H9 (cell line): ENCODE measurements at regions not wholly inside any gene's neighbourhood (a gene's known extent, or its start where the extent isn't known, plus 50 kb on each side); places are given as distances from the start of the nearest gene placed in this dataset.

Experiments
- DNase-seq: peaks from one replicate; pipeline ENCODE4 v3.0.0-alpha.2; 2017
- H2AFZ ChIP-seq: one replicate; pipeline ENCODE4 v1.6.1; 2013; ENCODE audit warnings: mild to moderate bottlenecking, low read length, control low read depth, moderate library complexity
- H2AK5ac ChIP-seq: 2 replicates; pipeline ENCODE4 v1.6.1; 2013; ENCODE audit warnings: low read length, control low read depth, mixed read lengths; ENCODE audit not compliant: insufficient read length
- H2BK120ac ChIP-seq: one replicate; pipeline ENCODE4 v1.6.1; 2013; ENCODE audit warnings: low read depth, mild to moderate bottlenecking, low read length, control low read depth, inconsistent platforms; ENCODE audit not compliant: poor library complexity, severe bottlenecking
- H2BK12ac ChIP-seq: 2 replicates; pipeline ENCODE4 v1.6.1; 2013; ENCODE audit warnings: low read length, control low read depth, mixed read lengths, low read depth; ENCODE audit not compliant: insufficient read length
- H2BK15ac ChIP-seq: 2 replicates; pipeline ENCODE4 v1.6.1; 2013; ENCODE audit warnings: low read depth, low read length, control low read depth
- H2BK20ac ChIP-seq: one replicate; pipeline ENCODE4 v1.6.1; 2013; ENCODE audit warnings: low read depth, mild to moderate bottlenecking, low read length, control low read depth, inconsistent platforms; ENCODE audit not compliant: poor library complexity, severe bottlenecking
- H2BK5ac ChIP-seq: 2 replicates; pipeline ENCODE4 v1.6.1; 2013; ENCODE audit warnings: low read length, control low read depth, mixed read lengths; ENCODE audit not compliant: insufficient read length
- H3K14ac ChIP-seq: 2 replicates; pipeline ENCODE4 v1.6.1; 2013; ENCODE audit warnings: low read length, control low read depth; ENCODE audit not compliant: insufficient read depth
- H3K18ac ChIP-seq: 2 replicates; pipeline ENCODE4 v1.6.1; 2013; ENCODE audit warnings: low read depth, mild to moderate bottlenecking, mixed read lengths, low read length, control low read depth; ENCODE audit not compliant: insufficient read length
- H3K23ac ChIP-seq: 2 replicates; pipeline ENCODE4 v1.6.1; 2013; ENCODE audit warnings: low read length, control low read depth, mixed read lengths, low read depth; ENCODE audit not compliant: insufficient read length
- H3K23me2 ChIP-seq: 2 replicates; pipeline ENCODE4 v1.6.1; 2013; ENCODE audit warnings: low read depth, mild to moderate bottlenecking, mixed read lengths, low read length, control low read depth; ENCODE audit not compliant: insufficient read length, poor library complexity, severe bottlenecking
- H3K27ac ChIP-seq: 2 replicates; pipeline ENCODE4 v1.5.1; 2013; ENCODE audit warnings: low read length, control low read depth, mixed read lengths, low read depth; ENCODE audit not compliant: insufficient read length
- H3K27me3 ChIP-seq: 2 replicates; pipeline ENCODE4 v1.6.1; 2013; ENCODE audit warnings: low read length, control low read depth, inconsistent platforms; ENCODE audit not compliant: insufficient read depth
- H3K4ac ChIP-seq: 2 replicates; pipeline ENCODE4 v1.6.1; 2013; ENCODE audit warnings: low read depth, mild to moderate bottlenecking, control low read depth, inconsistent platforms, low read length, moderate library complexity
- H3K4me1 ChIP-seq: 2 replicates; pipeline ENCODE4 v1.6.1; 2013; ENCODE audit warnings: low read length, control low read depth, inconsistent platforms; ENCODE audit not compliant: insufficient read depth
- H3K4me2 ChIP-seq: 2 replicates; pipeline ENCODE4 v1.6.1; 2013; ENCODE audit warnings: low read length, control low read depth, mixed read lengths; ENCODE audit not compliant: insufficient read length, insufficient read depth
- H3K56ac ChIP-seq: 2 replicates; pipeline ENCODE4 v1.6.1; 2013; ENCODE audit warnings: low read depth, mild to moderate bottlenecking, mixed read lengths, low read length, control low read depth; ENCODE audit not compliant: insufficient read length
- H3K79me1 ChIP-seq: 2 replicates; pipeline ENCODE4 v1.6.1; 2013; ENCODE audit warnings: low read depth, mild to moderate bottlenecking, moderate library complexity, low read length, control low read depth, inconsistent platforms; ENCODE audit not compliant: insufficient read depth, poor library complexity, severe bottlenecking
- H3K79me2 ChIP-seq: 2 replicates; pipeline ENCODE4 v1.6.1; 2013; ENCODE audit warnings: low read length, control low read depth, inconsistent platforms; ENCODE audit not compliant: insufficient read depth
- H3K9ac ChIP-seq: 2 replicates; pipeline ENCODE4 v1.6.1; 2013; ENCODE audit warnings: low read length, control low read depth, mixed read lengths; ENCODE audit not compliant: insufficient read length; ENCODE audit errors: extremely low read depth
- H3K9me3 ChIP-seq: one replicate; pipeline ENCODE4 v1.6.1; 2013; ENCODE audit warnings: low read depth, low read length, inconsistent platforms; ENCODE audit not compliant: control insufficient read depth
- H3T11ph ChIP-seq: one replicate; pipeline ENCODE4 v1.6.1; 2013; ENCODE audit warnings: mild to moderate bottlenecking, low read length, control low read depth, inconsistent platforms
- H4K20me1 ChIP-seq: one replicate; pipeline ENCODE4 v1.6.1; 2013; ENCODE audit not compliant: control insufficient read depth, insufficient read length, insufficient read depth
- H4K5ac ChIP-seq: 2 replicates; pipeline ENCODE4 v1.6.1; 2013; ENCODE audit warnings: low read depth, mild to moderate bottlenecking, mixed read lengths, low read length, control low read depth; ENCODE audit not compliant: insufficient read length
- H4K8ac ChIP-seq: replicated peaks from 2 replicates; pipeline ENCODE4 v1.6.1; 2013; ENCODE audit warnings: low read length, control low read depth, mixed read lengths, low read depth; ENCODE audit not compliant: insufficient read length
- H4K91ac ChIP-seq: 2 replicates; pipeline ENCODE4 v1.6.1; 2013; ENCODE audit warnings: low read depth, mild to moderate bottlenecking, moderate library complexity, mixed read lengths, low read length, control low read depth; ENCODE audit not compliant: insufficient read length
- H3K27ac Mint-ChIP-seq, 3 experiments: 2 replicates in 2 of 3; 3 replicates in 1 of 3; pipeline ENCODE4 v1.8.0; 2020 to 2021; ENCODE audit warnings: mixed read lengths in 3 of 3, mild to moderate bottlenecking in 1 of 3, moderate library complexity in 1 of 3
- H3K27me3 Mint-ChIP-seq: 2 replicates; pipeline ENCODE4 v1.8.0; 2021; ENCODE audit warnings: low read depth, mild to moderate bottlenecking, moderate library complexity, mixed read lengths
- H3K36me3 Mint-ChIP-seq, 3 experiments: 2 replicates in 2 of 3; 3 replicates in 1 of 3; pipeline ENCODE4 v1.8.0; 2020 to 2021; ENCODE audit warnings: low read depth in 3 of 3, mixed read lengths in 3 of 3; ENCODE audit not compliant: insufficient read depth in 1 of 3
- H3K4me1 Mint-ChIP-seq, 2 experiments: 2 replicates each; pipeline ENCODE4 v1.8.0; 2020; ENCODE audit warnings: mixed read lengths in 2 of 2
- H3K4me3 Mint-ChIP-seq, 2 experiments: 2 replicates in 1 of 2; 3 replicates in 1 of 2; pipeline ENCODE4 v1.8.0; 2020 to 2021; ENCODE audit warnings: mild to moderate bottlenecking in 2 of 2, mixed read lengths in 2 of 2, moderate library complexity in 1 of 2
- H3K9me3 Mint-ChIP-seq, 2 experiments: 2 replicates in 1 of 2; 3 replicates in 1 of 2; pipeline ENCODE4 v1.8.0; 2020; ENCODE audit warnings: mild to moderate bottlenecking in 2 of 2, mixed read lengths in 2 of 2, moderate library complexity in 1 of 2
- WGBS: extraction: QIAGEN DNeasy Blood & Tissue Kit; methylation state at CpG from one replicate; pipeline ENCODE4 v1.1.7; 2013; ENCODE audit warnings: missing lambda C conversion rate, low lambda C conversion rate, mixed read lengths; ENCODE audit not compliant: insufficient read length; ENCODE audit errors: extremely low coverage; 5-methylcytosine and 5-hydroxymethylcytosine counted together
- TF ChIP-seq, protein P1 (sequence below): fragments of 200-600 bp; sonication (generic); conservative IDR thresholded peaks from 3 replicates; pipeline ENCODE4 v1.8.0; 2021; ENCODE audit warnings: antibody characterized with exemption, mild to moderate bottlenecking

DNA sequence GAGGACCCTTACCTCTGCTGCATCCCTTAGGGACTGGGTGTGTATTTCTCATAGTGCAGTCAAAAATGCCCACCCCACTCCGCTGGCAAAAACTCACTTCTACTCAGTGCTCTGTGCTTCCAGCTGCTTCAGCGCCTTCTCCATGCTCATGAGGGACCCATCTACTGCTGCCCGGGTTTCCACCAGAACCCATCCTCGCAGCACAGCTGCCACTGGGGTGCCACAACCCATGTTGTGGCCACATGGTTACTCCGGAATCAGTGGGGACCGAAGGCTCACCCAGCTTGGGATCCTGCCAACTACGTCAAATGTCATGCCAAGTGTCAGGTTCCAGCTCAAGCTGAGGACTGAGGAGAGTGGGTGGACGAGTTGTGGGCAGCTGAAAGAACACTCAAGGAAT lies 774.2 kb upstream of the EYS start:
- no peak overlapping the region for H3K4me2 ChIP-seq
- H2BK5ac ChIP-seq, result no peak overlapping the region
- H3K27me3 ChIP-seq, result no peaks in the 10 kb centered on the region
- H4K8ac ChIP-seq, result no peak overlapping the region
- Mint-ChIP-seq H3K4me1 (no peaks in the 10 kb centered on the region), H3K27ac (no peak overlapping the region), H3K27me3 (no peaks in the 10 kb centered on the region), H3K4me3 (no peak overlapping the region), H3K9me3 (peaks cover 0 to 5% of the 10 kb centered on the region in 2 experiments; a peak in 4 of 5 replicates), H3K36me3 (peaks cover 0 to 2% (median 0%) of the 10 kb centered on the region in 3 experiments; a peak in 1 of 7 replicates)
- H2BK120ac ChIP-seq, result no peak overlapping the region
- TF ChIP-seq, protein P1, sequence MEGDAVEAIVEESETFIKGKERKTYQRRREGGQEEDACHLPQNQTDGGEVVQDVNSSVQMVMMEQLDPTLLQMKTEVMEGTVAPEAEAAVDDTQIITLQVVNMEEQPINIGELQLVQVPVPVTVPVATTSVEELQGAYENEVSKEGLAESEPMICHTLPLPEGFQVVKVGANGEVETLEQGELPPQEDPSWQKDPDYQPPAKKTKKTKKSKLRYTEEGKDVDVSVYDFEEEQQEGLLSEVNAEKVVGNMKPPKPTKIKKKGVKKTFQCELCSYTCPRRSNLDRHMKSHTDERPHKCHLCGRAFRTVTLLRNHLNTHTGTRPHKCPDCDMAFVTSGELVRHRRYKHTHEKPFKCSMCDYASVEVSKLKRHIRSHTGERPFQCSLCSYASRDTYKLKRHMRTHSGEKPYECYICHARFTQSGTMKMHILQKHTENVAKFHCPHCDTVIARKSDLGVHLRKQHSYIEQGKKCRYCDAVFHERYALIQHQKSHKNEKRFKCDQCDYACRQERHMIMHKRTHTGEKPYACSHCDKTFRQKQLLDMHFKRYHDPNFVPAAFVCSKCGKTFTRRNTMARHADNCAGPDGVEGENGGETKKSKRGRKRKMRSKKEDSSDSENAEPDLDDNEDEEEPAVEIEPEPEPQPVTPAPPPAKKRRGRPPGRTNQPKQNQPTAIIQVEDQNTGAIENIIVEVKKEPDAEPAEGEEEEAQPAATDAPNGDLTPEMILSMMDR, result no peak
- H2BK12ac ChIP-seq, result no peak overlapping the region
- no peak overlapping the region for H2BK20ac ChIP-seq
- H2AK5ac ChIP-seq, result no peak overlapping the region
- no peak overlapping the region for H3K56ac ChIP-seq
- no peak overlapping the region for H3K4ac ChIP-seq
- no peak overlapping the region for H3K23ac ChIP-seq
- no peak overlapping the region for H2BK15ac ChIP-seq
- no peak for DNase-seq
- H4K91ac ChIP-seq, result no peak overlapping the region
- no peak overlapping the region for H3T11ph ChIP-seq
- no peak overlapping the region for H3K14ac ChIP-seq
- no peaks in the 10 kb centered on the region for H3K4me1 ChIP-seq
- WGBS, result no CpG with 5 or more reads among the region's 8 CpGs
- no peak overlapping the region for H2AFZ ChIP-seq
- H4K20me1 ChIP-seq, result no peaks in the 10 kb centered on the region
- no peak overlapping the region for H3K27ac ChIP-seq
- no peak overlapping the region for H3K9ac ChIP-seq
- no peak overlapping the region for H3K18ac ChIP-seq
- H3K79me1 ChIP-seq, result no peaks in the 10 kb centered on the region
- H3K9me3 ChIP-seq, result no peaks in the 10 kb centered on the region
- no peak overlapping the region for H4K5ac ChIP-seq
- H3K23me2 ChIP-seq, result no peaks in the 10 kb centered on the region
- H3K79me2 ChIP-seq, result no peaks in the 10 kb centered on the region
